WTC11 (cell line): ENCODE measurements at regions not wholly inside any gene's neighbourhood (a gene's known extent, or its start where the extent isn't known, plus 50 kb on each side); places are given as distances from the start of the nearest gene placed in this dataset.

Experiments used
- ATAC-seq: fragments of 200-7000 bp; cut with Tn5 transposase; 2 replicates; pipeline ENCODE4 v1.10.0; 2021; ENCODE audit warnings: mild to moderate bottlenecking, moderate library complexity
- CTCF ChIA-PET: fragments of 300-600 bp; sonication (Branson Sonifier 250); formaldehyde crosslinking; loops from one replicate; lab custom pipeline; 2021; ENCODE audit warnings: antibody characterized with exemption; lab: Charles Lee
- POLR2A ChIA-PET: fragments of 350-600 bp; sonication (Branson Sonifier 250); formaldehyde crosslinking; loops from one replicate; lab custom pipeline; 2021; ENCODE audit warnings: antibody characterized with exemption; lab: Charles Lee
- DNase-seq: peaks from one replicate; pipeline ENCODE4 v3.0.0; 2021; ENCODE audit warnings: low spot score
- H3K27ac Mint-ChIP-seq: 2 replicates; pipeline ENCODE4 v1.8.0; 2021; ENCODE audit warnings: mixed read lengths
- H3K27me3 Mint-ChIP-seq: 2 replicates; pipeline ENCODE4 v1.8.0; 2021; ENCODE audit warnings: low read depth, mild to moderate bottlenecking, moderate library complexity, mixed read lengths
- H3K36me3 Mint-ChIP-seq: 2 replicates; pipeline ENCODE4 v1.8.0; 2021; ENCODE audit warnings: mixed read lengths
- H3K4me1 Mint-ChIP-seq: 2 replicates; pipeline ENCODE4 v1.8.0; 2022; ENCODE audit warnings: mixed read lengths
- H3K4me3 Mint-ChIP-seq: 2 replicates; pipeline ENCODE4 v1.8.0; 2021; ENCODE audit warnings: mild to moderate bottlenecking, moderate library complexity, mixed read lengths
- H3K9me3 Mint-ChIP-seq: 2 replicates; pipeline ENCODE4 v1.8.0; 2021; ENCODE audit warnings: mixed read lengths
- CBFB ChIP-seq: sonication (generic); formaldehyde crosslinking; IDR thresholded peaks from 2 replicates; pipeline ENCODE4 v1.8.1; 2022; ENCODE audit warnings: mild to moderate bottlenecking, low read depth, missing genetic modification reagents
- CREM ChIP-seq: sonication (generic); formaldehyde crosslinking; IDR thresholded peaks from 2 replicates; pipeline ENCODE4 v1.8.1; 2022; ENCODE audit warnings: mild to moderate bottlenecking, missing genetic modification reagents, moderate library complexity
- ELF4 ChIP-seq: sonication (generic); formaldehyde crosslinking; IDR thresholded peaks from 2 replicates; pipeline ENCODE4 v1.8.1; 2022; ENCODE audit warnings: low read depth, mild to moderate bottlenecking, moderate library complexity, missing genetic modification reagents
- EMX1 ChIP-seq: fragments of 250-450 bp; sonication (Bioruptor Pico); IDR thresholded peaks from 2 replicates; pipeline ENCODE4 v1.8.0; 2021; ENCODE audit warnings: mild to moderate bottlenecking
- GTF2I ChIP-seq: fragments of 250-450 bp; sonication (Bioruptor Pico); conservative IDR thresholded peaks from 2 replicates; pipeline ENCODE4 v1.4.0; 2021; ENCODE audit warnings: mild to moderate bottlenecking
- JUN ChIP-seq: sonication (generic); formaldehyde crosslinking; IDR thresholded peaks from 2 replicates; pipeline ENCODE4 v1.8.0; 2023; ENCODE audit warnings: mild to moderate bottlenecking, missing genetic modification reagents
- NR2C2 ChIP-seq: sonication (generic); formaldehyde crosslinking; IDR thresholded peaks from 2 replicates; pipeline ENCODE4 v1.8.0; 2022; ENCODE audit warnings: mild to moderate bottlenecking, missing genetic modification reagents
- RORB ChIP-seq: fragments of 250-450 bp; sonication (Bioruptor Pico); IDR thresholded peaks from 2 replicates; pipeline ENCODE4 v1.9.0; 2021; ENCODE audit warnings: mild to moderate bottlenecking
- ZNF317 ChIP-seq: sonication (generic); formaldehyde crosslinking; IDR thresholded peaks from 2 replicates; pipeline ENCODE4 v1.8.1; 2023; ENCODE audit warnings: low read depth, mild to moderate bottlenecking, moderate library complexity, missing genetic modification reagents, borderline replicate concordance
- TF ChIP-seq, protein P1 (sequence below): fragments of 200-600 bp; IDR thresholded peaks from 2 replicates; pipeline ENCODE4 v1.8.0; 2022; ENCODE audit warnings: antibody characterized with exemption
- TF ChIP-seq, protein P2 (sequence below): fragments of 250-450 bp; sonication (Bioruptor Pico); IDR thresholded peaks from 2 replicates; pipeline ENCODE4 v1.9.0; 2021; ENCODE audit warnings: moderate library complexity, mild to moderate bottlenecking, inconsistent platforms, borderline replicate concordance
- TF ChIP-seq, protein P3 (sequence below): sonication (generic); formaldehyde crosslinking; IDR thresholded peaks from 2 replicates; pipeline ENCODE4 v1.8.1; 2022; ENCODE audit warnings: missing genetic modification reagents, borderline replicate concordance
- TF ChIP-seq, protein P4 (sequence below): sonication (generic); formaldehyde crosslinking; IDR thresholded peaks from 2 replicates; pipeline ENCODE4 v1.8.0; 2022; ENCODE audit warnings: mild to moderate bottlenecking, missing genetic modification reagents
- TF ChIP-seq, protein P5 (sequence below): sonication (generic); formaldehyde crosslinking; IDR thresholded peaks from 2 replicates; pipeline ENCODE4 v1.8.1; 2023; ENCODE audit warnings: mild to moderate bottlenecking, missing genetic modification reagents, borderline replicate concordance
- TF ChIP-seq, protein P6 (sequence below): fragments of 250-450 bp; sonication (Bioruptor Pico); IDR thresholded peaks from 2 replicates; pipeline ENCODE4 v1.8.0; 2021; ENCODE audit warnings: mild to moderate bottlenecking

DNA sequence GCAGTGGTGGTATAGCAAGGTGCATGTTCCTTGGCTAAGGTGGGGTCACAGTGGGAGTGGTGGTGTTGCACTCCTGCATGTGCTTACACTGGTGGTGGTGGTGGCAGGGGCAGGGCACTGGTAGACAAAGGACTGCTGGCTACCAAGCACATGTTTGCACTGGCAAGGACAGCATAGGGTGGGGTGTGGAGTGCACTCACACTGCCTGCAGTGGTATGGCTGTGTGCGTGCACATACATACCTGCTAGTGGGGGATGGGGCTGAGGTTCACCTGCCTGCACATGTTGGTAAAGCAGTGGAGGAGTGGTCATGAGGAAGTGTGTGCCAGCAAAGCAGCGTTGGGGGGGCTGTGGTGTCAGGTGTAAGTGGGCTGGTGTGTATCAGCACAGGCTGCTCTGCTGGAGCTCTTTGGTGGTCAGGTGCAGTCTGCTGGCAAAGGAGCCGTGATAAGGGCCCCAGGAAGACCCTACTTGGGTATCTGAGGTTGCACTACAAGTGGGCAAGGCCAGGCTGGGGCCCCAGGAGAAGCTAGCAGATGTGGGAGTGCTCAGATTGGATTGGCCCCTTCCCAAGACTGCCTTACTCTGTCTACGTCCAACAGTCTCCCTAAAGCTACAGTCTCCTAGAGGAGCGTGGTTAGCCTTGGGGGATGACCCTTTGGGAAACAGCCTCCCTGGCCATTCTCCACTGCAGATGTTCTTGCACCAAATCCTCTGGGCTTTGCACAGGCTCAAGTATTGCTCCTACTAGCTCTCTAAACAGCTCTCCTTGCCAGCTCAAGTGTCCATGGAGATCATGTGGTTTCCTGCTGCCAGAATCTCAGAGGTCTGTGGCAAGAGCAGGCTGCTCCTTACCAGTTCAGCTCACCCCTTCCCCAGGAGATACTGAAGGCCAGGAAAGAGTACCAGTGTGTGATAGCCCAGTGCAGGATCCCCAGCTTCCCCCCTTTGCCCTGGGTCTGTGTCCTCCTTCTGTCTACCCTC lies 486.3 kb upstream of the PABPC4L start:
- DNase-seq (no peak), ATAC-seq (no peak)
- no peak for TF ChIP-seq ELF4
- TF ChIP-seq CBFB (CRISPR knock-in tag), result no peak
- TF ChIP-seq JUN (CRISPR knock-in tag), result no peak
- TF ChIP-seq ZNF317 (CRISPR knock-in tag), result no peak
- TF ChIP-seq RORB (CRISPR knock-in tag), result no peak
- TF ChIP-seq, protein P1, sequence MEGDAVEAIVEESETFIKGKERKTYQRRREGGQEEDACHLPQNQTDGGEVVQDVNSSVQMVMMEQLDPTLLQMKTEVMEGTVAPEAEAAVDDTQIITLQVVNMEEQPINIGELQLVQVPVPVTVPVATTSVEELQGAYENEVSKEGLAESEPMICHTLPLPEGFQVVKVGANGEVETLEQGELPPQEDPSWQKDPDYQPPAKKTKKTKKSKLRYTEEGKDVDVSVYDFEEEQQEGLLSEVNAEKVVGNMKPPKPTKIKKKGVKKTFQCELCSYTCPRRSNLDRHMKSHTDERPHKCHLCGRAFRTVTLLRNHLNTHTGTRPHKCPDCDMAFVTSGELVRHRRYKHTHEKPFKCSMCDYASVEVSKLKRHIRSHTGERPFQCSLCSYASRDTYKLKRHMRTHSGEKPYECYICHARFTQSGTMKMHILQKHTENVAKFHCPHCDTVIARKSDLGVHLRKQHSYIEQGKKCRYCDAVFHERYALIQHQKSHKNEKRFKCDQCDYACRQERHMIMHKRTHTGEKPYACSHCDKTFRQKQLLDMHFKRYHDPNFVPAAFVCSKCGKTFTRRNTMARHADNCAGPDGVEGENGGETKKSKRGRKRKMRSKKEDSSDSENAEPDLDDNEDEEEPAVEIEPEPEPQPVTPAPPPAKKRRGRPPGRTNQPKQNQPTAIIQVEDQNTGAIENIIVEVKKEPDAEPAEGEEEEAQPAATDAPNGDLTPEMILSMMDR, result no peak
- TF ChIP-seq, protein P2, sequence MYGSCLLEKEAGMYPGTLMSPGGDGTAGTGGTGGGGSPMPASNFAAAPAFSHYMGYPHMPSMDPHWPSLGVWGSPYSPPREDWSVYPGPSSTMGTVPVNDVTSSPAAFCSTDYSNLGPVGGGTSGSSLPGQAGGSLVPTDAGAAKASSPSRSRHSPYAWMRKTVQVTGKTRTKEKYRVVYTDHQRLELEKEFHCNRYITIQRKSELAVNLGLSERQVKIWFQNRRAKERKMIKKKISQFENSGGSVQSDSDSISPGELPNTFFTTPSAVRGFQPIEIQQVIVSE (CRISPR knock-in tag), result no peak
- TF ChIP-seq, protein P3, sequence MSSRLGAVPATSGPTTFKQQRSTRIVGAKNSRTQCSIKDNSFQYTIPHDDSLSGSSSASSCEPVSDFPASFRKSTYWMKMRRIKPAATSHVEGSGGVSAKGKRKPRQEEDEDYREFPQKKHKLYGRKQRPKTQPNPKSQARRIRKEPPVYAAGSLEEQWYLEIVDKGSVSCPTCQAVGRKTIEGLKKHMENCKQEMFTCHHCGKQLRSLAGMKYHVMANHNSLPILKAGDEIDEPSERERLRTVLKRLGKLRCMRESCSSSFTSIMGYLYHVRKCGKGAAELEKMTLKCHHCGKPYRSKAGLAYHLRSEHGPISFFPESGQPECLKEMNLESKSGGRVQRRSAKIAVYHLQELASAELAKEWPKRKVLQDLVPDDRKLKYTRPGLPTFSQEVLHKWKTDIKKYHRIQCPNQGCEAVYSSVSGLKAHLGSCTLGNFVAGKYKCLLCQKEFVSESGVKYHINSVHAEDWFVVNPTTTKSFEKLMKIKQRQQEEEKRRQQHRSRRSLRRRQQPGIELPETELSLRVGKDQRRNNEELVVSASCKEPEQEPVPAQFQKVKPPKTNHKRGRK (CRISPR knock-in tag), result no peak
- TF ChIP-seq, protein P4, sequence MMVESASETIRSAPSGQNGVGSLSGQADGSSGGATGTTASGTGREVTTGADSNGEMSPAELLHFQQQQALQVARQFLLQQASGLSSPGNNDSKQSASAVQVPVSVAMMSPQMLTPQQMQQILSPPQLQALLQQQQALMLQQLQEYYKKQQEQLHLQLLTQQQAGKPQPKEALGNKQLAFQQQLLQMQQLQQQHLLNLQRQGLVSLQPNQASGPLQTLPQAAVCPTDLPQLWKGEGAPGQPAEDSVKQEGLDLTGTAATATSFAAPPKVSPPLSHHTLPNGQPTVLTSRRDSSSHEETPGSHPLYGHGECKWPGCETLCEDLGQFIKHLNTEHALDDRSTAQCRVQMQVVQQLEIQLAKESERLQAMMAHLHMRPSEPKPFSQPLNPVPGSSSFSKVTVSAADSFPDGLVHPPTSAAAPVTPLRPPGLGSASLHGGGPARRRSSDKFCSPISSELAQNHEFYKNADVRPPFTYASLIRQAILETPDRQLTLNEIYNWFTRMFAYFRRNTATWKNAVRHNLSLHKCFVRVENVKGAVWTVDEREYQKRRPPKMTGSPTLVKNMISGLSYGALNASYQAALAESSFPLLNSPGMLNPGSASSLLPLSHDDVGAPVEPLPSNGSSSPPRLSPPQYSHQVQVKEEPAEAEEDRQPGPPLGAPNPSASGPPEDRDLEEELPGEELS (CRISPR knock-in tag), result no peak
- no peak for TF ChIP-seq EMX1 (CRISPR knock-in tag)
- no peak for TF ChIP-seq NR2C2 (CRISPR knock-in tag)
- TF ChIP-seq, protein P5, sequence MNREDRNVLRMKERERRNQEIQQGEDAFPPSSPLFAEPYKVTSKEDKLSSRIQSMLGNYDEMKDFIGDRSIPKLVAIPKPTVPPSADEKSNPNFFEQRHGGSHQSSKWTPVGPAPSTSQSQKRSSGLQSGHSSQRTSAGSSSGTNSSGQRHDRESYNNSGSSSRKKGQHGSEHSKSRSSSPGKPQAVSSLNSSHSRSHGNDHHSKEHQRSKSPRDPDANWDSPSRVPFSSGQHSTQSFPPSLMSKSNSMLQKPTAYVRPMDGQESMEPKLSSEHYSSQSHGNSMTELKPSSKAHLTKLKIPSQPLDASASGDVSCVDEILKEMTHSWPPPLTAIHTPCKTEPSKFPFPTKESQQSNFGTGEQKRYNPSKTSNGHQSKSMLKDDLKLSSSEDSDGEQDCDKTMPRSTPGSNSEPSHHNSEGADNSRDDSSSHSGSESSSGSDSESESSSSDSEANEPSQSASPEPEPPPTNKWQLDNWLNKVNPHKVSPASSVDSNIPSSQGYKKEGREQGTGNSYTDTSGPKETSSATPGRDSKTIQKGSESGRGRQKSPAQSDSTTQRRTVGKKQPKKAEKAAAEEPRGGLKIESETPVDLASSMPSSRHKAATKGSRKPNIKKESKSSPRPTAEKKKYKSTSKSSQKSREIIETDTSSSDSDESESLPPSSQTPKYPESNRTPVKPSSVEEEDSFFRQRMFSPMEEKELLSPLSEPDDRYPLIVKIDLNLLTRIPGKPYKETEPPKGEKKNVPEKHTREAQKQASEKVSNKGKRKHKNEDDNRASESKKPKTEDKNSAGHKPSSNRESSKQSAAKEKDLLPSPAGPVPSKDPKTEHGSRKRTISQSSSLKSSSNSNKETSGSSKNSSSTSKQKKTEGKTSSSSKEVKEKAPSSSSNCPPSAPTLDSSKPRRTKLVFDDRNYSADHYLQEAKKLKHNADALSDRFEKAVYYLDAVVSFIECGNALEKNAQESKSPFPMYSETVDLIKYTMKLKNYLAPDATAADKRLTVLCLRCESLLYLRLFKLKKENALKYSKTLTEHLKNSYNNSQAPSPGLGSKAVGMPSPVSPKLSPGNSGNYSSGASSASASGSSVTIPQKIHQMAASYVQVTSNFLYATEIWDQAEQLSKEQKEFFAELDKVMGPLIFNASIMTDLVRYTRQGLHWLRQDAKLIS (CRISPR knock-in tag), result no peak
- TF ChIP-seq GTF2I (CRISPR knock-in tag), result no peak
- TF ChIP-seq CREM (CRISPR knock-in tag), result no peak
- TF ChIP-seq, protein P6, sequence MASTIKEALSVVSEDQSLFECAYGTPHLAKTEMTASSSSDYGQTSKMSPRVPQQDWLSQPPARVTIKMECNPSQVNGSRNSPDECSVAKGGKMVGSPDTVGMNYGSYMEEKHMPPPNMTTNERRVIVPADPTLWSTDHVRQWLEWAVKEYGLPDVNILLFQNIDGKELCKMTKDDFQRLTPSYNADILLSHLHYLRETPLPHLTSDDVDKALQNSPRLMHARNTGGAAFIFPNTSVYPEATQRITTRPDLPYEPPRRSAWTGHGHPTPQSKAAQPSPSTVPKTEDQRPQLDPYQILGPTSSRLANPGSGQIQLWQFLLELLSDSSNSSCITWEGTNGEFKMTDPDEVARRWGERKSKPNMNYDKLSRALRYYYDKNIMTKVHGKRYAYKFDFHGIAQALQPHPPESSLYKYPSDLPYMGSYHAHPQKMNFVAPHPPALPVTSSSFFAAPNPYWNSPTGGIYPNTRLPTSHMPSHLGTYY (CRISPR knock-in tag), result no peak
- Mint-ChIP-seq H3K27me3 (no peaks in the 10 kb centered on the region), H3K9me3 (peaks cover 45% of the 10 kb centered on the region), H3K4me1 (peaks cover 50% of the 10 kb centered on the region), H3K36me3 (peaks cover 46% of the 10 kb centered on the region), H3K27ac (no peak overlapping the region), H3K4me3 (no peak overlapping the region)
- POLR2A ChIA-PET, result no interaction called here
- CTCF ChIA-PET, result no interaction called here
